Activated CD8-positive, alpha-beta T cell treated with anti-CD3 and anti-CD28 coated beads for 36 hours (primary cell): ENCODE measurements at regions not wholly inside any gene's neighbourhood (a gene's known extent, or its start where the extent isn't known, plus 50 kb on each side); places are given as distances from the start of the nearest gene placed in this dataset.

Experiments
- ATAC-seq: fragments of 200-7000 bp; cut with Tn5 transposase; one replicate; pipeline ENCODE4 v1.10.0; 2021; ENCODE audit warnings: mild to moderate bottlenecking, moderate library complexity
- CTCF ChIA-PET: fragments of 350-600 bp; sonication (Branson Sonifier 250); formaldehyde crosslinking; loops from one replicate; lab custom pipeline; 2021; ENCODE audit warnings: antibody characterized with exemption; lab: Charles Lee
- POLR2A ChIA-PET: fragments of 350-600 bp; sonication (Branson Sonifier 250); formaldehyde crosslinking; loops from one replicate; lab custom pipeline; 2021; ENCODE audit warnings: antibody characterized with exemption; lab: Charles Lee
- DNase-seq: peaks from one replicate; pipeline ENCODE4 v3.0.0-alpha.2; 2020
- H3K27ac Mint-ChIP-seq: one replicate; pipeline ENCODE4 v1.8.0; 2021; ENCODE audit warnings: mild to moderate bottlenecking, mixed read lengths
- H3K27me3 Mint-ChIP-seq: one replicate; pipeline ENCODE4 v1.8.0; 2021; ENCODE audit warnings: mixed read lengths
- H3K36me3 Mint-ChIP-seq: one replicate; pipeline ENCODE4 v1.8.0; 2021; ENCODE audit warnings: low read depth, mixed read lengths
- H3K4me1 Mint-ChIP-seq: one replicate; pipeline ENCODE4 v1.8.0; 2021; ENCODE audit warnings: low read depth, mixed read lengths
- H3K4me3 Mint-ChIP-seq: one replicate; pipeline ENCODE4 v1.8.0; 2021; ENCODE audit warnings: mild to moderate bottlenecking, moderate library complexity, mixed read lengths
- H3K9me3 Mint-ChIP-seq: one replicate; pipeline ENCODE4 v1.8.0; 2021; ENCODE audit warnings: mixed read lengths
- CTCF ChIP-seq: fragments of 200-600 bp; IDR thresholded peaks from one replicate; pipeline ENCODE4 v1.8.0; 2022; ENCODE audit warnings: antibody characterized with exemption, mild to moderate bottlenecking
- intact Hi-C: fragments of 100-400 bp; cut with micrococcal nuclease; formaldehyde crosslinking; loops from one replicate; pipeline ENCODE4 v1.10.0; 2022

GRCh38 chr11:109326781-109327180 is 95.2 kb upstream of the C11orf87 start:
- ChIA-PET CTCF (no interaction called here), POLR2A (no interaction called here)
- no peak for TF ChIP-seq CTCF
- H3K27me3 Mint-ChIP-seq: no peaks in the 10 kb centered on the region
- no peak overlapping the region for H3K27ac Mint-ChIP-seq
- intact Hi-C loops: no loop called here
- no peaks in the 10 kb centered on the region for H3K9me3 Mint-ChIP-seq
- no peak for ATAC-seq
- no peaks in the 10 kb centered on the region for H3K36me3 Mint-ChIP-seq
- no peak overlapping the region for H3K4me3 Mint-ChIP-seq
- DNase-seq: no peak
- H3K4me1 Mint-ChIP-seq: no peaks in the 10 kb centered on the region

DNA sequence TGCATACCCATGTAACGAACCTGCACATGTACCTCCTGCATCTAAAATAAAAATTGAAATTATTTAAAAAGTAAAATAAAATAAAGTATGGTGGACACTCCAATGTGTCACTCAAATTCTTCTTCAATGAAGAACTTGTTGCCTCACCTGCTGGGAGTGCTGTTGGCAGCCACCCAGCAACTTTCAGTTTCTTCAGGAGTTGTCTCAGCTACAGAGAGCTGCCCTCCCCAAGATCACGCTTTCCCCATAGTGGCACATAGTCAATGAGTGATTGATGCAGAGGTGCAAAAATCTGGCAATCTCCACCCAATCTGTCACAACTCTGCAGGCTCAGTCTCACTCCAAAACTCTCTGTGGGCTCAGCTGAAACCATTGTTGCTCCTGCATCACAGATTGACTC is 92.3 kb upstream of the C11orf87 start:
- H3K27me3 Mint-ChIP-seq: no peaks in the 10 kb centered on the region
- ChIA-PET POLR2A (no interaction called here), CTCF (no interaction called here)
- TF ChIP-seq CTCF: no peak
- no peaks in the 10 kb centered on the region for H3K4me1 Mint-ChIP-seq
- no peak overlapping the region for H3K27ac Mint-ChIP-seq
- DNase-seq (no peak), ATAC-seq (no peak)
- H3K9me3 Mint-ChIP-seq: no peaks in the 10 kb centered on the region
- intact Hi-C loops: no loop called here
- no peak overlapping the region for H3K4me3 Mint-ChIP-seq
- no peaks in the 10 kb centered on the region for H3K36me3 Mint-ChIP-seq

DNA sequence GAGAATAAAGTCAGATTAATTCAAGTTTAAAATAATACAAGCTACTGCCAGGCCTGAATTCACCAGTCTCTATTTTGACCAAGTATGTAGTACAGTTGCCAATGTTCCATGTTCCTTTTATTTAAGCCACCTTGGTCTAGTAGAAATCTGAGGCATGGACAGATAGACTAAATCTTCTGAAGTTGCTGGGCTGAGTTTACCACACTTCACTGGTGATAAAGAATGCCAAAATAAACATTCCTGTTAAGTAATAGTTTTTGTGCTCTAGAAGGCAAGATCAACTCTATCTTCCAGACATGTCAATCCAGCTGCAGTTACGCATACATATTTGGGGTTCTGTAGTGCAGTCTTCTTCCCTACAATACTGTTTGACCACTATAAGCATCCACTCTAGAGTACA is 83.9 kb upstream of the C11orf87 start:
- Mint-ChIP-seq H3K9me3 (no peaks in the 10 kb centered on the region), H3K4me3 (no peak overlapping the region), H3K27me3 (no peaks in the 10 kb centered on the region), H3K4me1 (no peaks in the 10 kb centered on the region), H3K27ac (no peak overlapping the region), H3K36me3 (no peaks in the 10 kb centered on the region)
- DNase-seq: no peak
- no peak for TF ChIP-seq CTCF
- intact Hi-C loops: no loop called here
- POLR2A ChIA-PET: no interaction called here
- no peak for ATAC-seq
- CTCF ChIA-PET: no interaction called here

- no peaks in the 10 kb centered on the region for H3K4me1 Mint-ChIP-seq
- intact Hi-C loops: no loop called here
- no peaks in the 10 kb centered on the region for H3K27me3 Mint-ChIP-seq
- no peak for ATAC-seq
- CTCF ChIA-PET: no interaction called here
- DNase-seq: no peak
- H3K27ac Mint-ChIP-seq: no peak overlapping the region
- H3K9me3 Mint-ChIP-seq: no peaks in the 10 kb centered on the region
- no peak for TF ChIP-seq CTCF
- POLR2A ChIA-PET: no interaction called here
- no peaks in the 10 kb centered on the region for H3K36me3 Mint-ChIP-seq
- no peak overlapping the region for H3K4me3 Mint-ChIP-seq
Observed at GRCh38 chr11:109342261-109342660, 79.7 kb upstream of the C11orf87 start.

GRCh38 chr11:109343242-109343641 is 78.7 kb upstream of the C11orf87 start:
- no peak for DNase-seq
- Mint-ChIP-seq H3K36me3 (no peaks in the 10 kb centered on the region), H3K4me3 (no peak overlapping the region), H3K4me1 (no peaks in the 10 kb centered on the region), H3K27me3 (no peaks in the 10 kb centered on the region), H3K9me3 (no peaks in the 10 kb centered on the region), H3K27ac (no peak overlapping the region)
- ChIA-PET POLR2A (no interaction called here), CTCF (no interaction called here)
- no peak for TF ChIP-seq CTCF
- no peak for ATAC-seq
- intact Hi-C loops: no loop called here
